ENCODE measurements at regions not wholly inside any gene's neighbourhood (a gene's known extent, or its start where the extent isn't known, plus 50 kb on each side); places are given as distances from the start of the nearest gene placed in this dataset.

DNA sequence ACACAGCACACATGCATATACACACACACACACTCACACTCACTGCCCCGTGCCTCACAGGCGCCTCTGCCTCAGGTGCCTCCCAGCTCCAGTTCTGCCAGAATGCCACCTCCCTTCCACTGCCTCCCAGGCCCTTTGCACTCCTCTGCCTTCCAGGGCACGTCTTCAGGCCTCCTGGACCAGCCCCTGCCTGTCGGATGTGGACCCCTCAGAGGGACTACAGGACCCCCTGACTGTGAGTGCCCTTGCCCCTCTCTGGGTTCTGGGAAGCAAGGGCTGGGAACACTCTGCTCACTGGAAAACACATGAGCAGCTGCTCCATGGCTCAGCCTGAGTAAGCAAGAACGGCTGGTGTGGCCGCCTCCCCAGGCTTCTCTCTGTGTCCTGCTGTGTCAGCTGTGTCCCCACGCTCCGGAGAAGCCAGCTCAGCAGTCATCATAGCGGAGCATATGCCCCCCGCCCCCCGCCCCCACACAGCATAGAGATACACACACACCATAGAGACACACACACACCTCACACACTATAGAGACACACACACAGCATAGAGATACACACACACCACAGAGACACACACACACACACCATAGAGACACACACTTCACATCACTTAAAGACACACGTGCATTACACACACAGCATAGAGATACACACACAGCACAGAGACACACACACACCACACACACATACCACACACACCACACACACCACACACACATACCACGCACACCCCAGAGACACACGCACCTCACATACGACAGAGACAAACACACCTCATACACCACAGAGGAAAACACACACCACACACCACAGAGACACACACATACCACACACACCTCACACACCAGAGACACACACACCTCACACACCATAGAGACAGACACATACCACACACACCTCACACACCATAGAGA is 271.3 kb downstream of the CYRIA start:
- H3K36me3 ChIP-seq (ENCODE audit: control insufficient read depth in 2 of 4, insufficient read depth in 4 of 4, low read length in 3 of 4), result no peaks in the 10 kb centered on the region; a peak in 1 of 8 replicates
- H2BK15ac ChIP-seq (ENCODE audit: low read length), result peak overlapping the region; percentile 81; the same call in 1 of the 2 replicates
- H2BK120ac ChIP-seq (replicated peaks; ENCODE audit: low read depth, low read length), result no peak overlapping the region
- ChIA-PET CTCF (ENCODE audit: partially characterized antibody) (interaction anchor here (0.6 kb wide), 1 partner anchor 111 kb away, joined by 3 read pairs; no protein-coding TSS in a partner anchor), POLR2A (ENCODE audit: partially characterized antibody) (no interaction called here)
- H3K56ac ChIP-seq (replicated peaks; ENCODE audit: insufficient read length, low read depth, low read length), result peak overlapping the region; percentile 99
- 78% methylated on average over 12 of the region's 15 CpGs; no CpG with 5 or more reads in 1 of the 2 experiments for WGBS, 2 experiments (ENCODE audit: extremely low coverage in 1 of 2, insufficient coverage in 1 of 2, insufficient read length in 1 of 2, insufficient replicate concordance in 2 of 2, low coverage in 1 of 2, low lambda C conversion rate in 2 of 2, missing lambda C conversion rate in 1 of 2)
- no peaks in the 10 kb centered on the region; a peak in 1 of 7 replicates for H3K4me1 ChIP-seq (replicated peaks in 1 of 4; ENCODE audit: control insufficient read depth in 3 of 4, insufficient read depth in 4 of 4, low read length in 3 of 4)
- H3K18ac ChIP-seq (ENCODE audit: extremely low read depth, low read length), result peak overlapping the region; percentile 51; the same call in 1 of the 2 replicates
- no peak overlapping the region for H3K4me2 ChIP-seq (ENCODE audit: insufficient read depth in 1 of 2, low read depth in 2 of 2, low read length in 2 of 2)
- DNase-seq (ENCODE audit: low read depth in 1 of 2, low spot score in 2 of 2) (no peak), FAIRE-seq (peak; percentile 39)
- H4K91ac ChIP-seq (replicated peaks; ENCODE audit: insufficient read length, low read length), result no peak overlapping the region
- no peak overlapping the region for H4K5ac ChIP-seq (ENCODE audit: insufficient read length, low read depth, low read length)
- H3K27ac ChIP-seq (ENCODE audit: low read depth, low read length), result no peak overlapping the region
- H3K14ac ChIP-seq (ENCODE audit: insufficient read length), result no peak overlapping the region
- no peaks in the 10 kb centered on the region for H3K79me1 ChIP-seq (ENCODE audit: low read depth, low read length)
- no peak overlapping the region for H3K4ac ChIP-seq (replicated peaks; ENCODE audit: insufficient read length, low read depth, low read length)
- no peak overlapping the region for H2BK20ac ChIP-seq (ENCODE audit: low read length)
- peaks cover 11% of the 10 kb centered on the region; the same call in 1 of the 2 replicates for H3K23me2 ChIP-seq (ENCODE audit: low read depth, low read length)
- peak overlapping the region; percentile 97; the same call in 1 of the 2 replicates for H2AK5ac ChIP-seq (ENCODE audit: low read depth, low read length)
- no peaks in the 10 kb centered on the region for H3K27me3 ChIP-seq (replicated peaks in 1 of 4; ENCODE audit: control insufficient read depth in 3 of 4, extremely low read depth in 1 of 4, insufficient read depth in 3 of 4, low read length in 3 of 4)
- H2BK12ac ChIP-seq (ENCODE audit: low read depth, low read length), result peak overlapping the region; percentile 50; the same call in 1 of the 2 replicates
- no peak overlapping the region for H3K23ac ChIP-seq (ENCODE audit: insufficient read length)
- no peaks in the 10 kb centered on the region for H4K20me1 ChIP-seq (replicated peaks in 1 of 2; ENCODE audit: control insufficient read depth in 1 of 2, insufficient read depth in 2 of 2, low read length in 2 of 2)
- no peaks in the 10 kb centered on the region for H3K79me2 ChIP-seq (ENCODE audit: control insufficient read depth in 1 of 2, insufficient read depth in 2 of 2, low read length in 2 of 2)
- H3K9me3 ChIP-seq (ENCODE audit: insufficient read depth in 2 of 2, low read depth in 1 of 2, low read length in 1 of 2), result no peaks in the 10 kb centered on the region
- TF ChIP-seq RNF2 (IDR thresholded peaks at IDR 0.05; ENCODE audit: borderline replicate concordance, low read depth, low read length, missing control alignments, poor library complexity, severe bottlenecking), result no peak
- TF ChIP-seq POLR2AphosphoS5 (IDR thresholded peaks at IDR 0.05; ENCODE audit: low read depth, low read length), result no peak
- TF ChIP-seq KDM4A (IDR thresholded peaks at IDR 0.05; ENCODE audit: low read depth, low read length, severe bottlenecking), result no peak
- TF ChIP-seq JUN (IDR thresholded peaks at IDR 0.05; ENCODE audit: low read depth, low read length), result no peak
- H3K4me3 ChIP-seq (ENCODE audit: extremely low read depth in 1 of 4, insufficient read depth in 2 of 4, low read depth in 3 of 4, low read length in 4 of 4), result no peak overlapping the region
- peak overlapping the region; percentile 15; the same call in 1 of the 2 replicates for H4K8ac ChIP-seq (ENCODE audit: extremely low read depth, insufficient read depth, low read length)
- H2AFZ ChIP-seq (ENCODE audit: low read length), result peak overlapping the region; percentile 62; the same call in 1 of the 2 replicates
- no peak overlapping the region; a peak in 1 of 7 replicates for H3K9ac ChIP-seq (replicated peaks in 1 of 4; ENCODE audit: extremely low read depth in 1 of 4, low read depth in 3 of 4, low read length in 3 of 4)
- H2BK5ac ChIP-seq (ENCODE audit: low read depth, low read length), result peak overlapping the region; percentile 75; the same call in 1 of the 2 replicates

Measured in H1 (cell line).